Coronary artery (tissue), 2 donors: ENCODE measurements at regions not wholly inside any gene's neighbourhood (a gene's known extent, or its start where the extent isn't known, plus 50 kb on each side); places are given as distances from the start of the nearest gene placed in this dataset.
A peak's percentile ranks its signal among the peaks of the same experiment; 100 is the strongest.

Experiments used
- DNase-seq: peaks from one replicate; pipeline ENCODE4 v3.0.0-alpha.2; 2017; ENCODE audit warnings: low spot score
- H3K27ac ChIP-seq, 2 donors: fragments of 200-600 bp; sonication (generic); one replicate each; pipeline ENCODE4 v1.5.1; 2016 to 2019
- H3K4me3 ChIP-seq: fragments of 200-600 bp; sonication (generic); 2 replicates; pipeline ENCODE4 v1.5.1; 2016; ENCODE audit warnings: mild to moderate bottlenecking, moderate library complexity
- CTCF ChIP-seq: fragments of 200-600 bp; sonication (generic); IDR thresholded peaks from one replicate; pipeline ENCODE4 v1.5.1; 2019; ENCODE audit warnings: antibody characterized with exemption

- peak; percentile 52 for DNase-seq
- TF ChIP-seq CTCF, result no peak
- H3K4me3 ChIP-seq, result no peak overlapping the region
- no peak overlapping the region for H3K27ac ChIP-seq
Measured at GRCh38 chr7:155153676-155154075, 83.6 kb downstream of the HTR5A start.

- no peak for DNase-seq
- Histone ChIP-seq H3K27ac (no peak overlapping the region), H3K4me3 (no peak overlapping the region)
- no peak for TF ChIP-seq CTCF
Measured at GRCh38 chr7:155154586-155154985, 84.5 kb downstream of the HTR5A start.

GRCh38 chr7:155161690-155162089 is 91.6 kb downstream of the HTR5A start:
- Histone ChIP-seq H3K4me3 (no peak overlapping the region), H3K27ac (no peak overlapping the region)
- TF ChIP-seq CTCF, result no peak
- DNase-seq, result peak; percentile 26

GRCh38 chr7:155162422-155162821 is 92.3 kb downstream of the HTR5A start:
- H3K27ac ChIP-seq, result no peak overlapping the region
- no peak for TF ChIP-seq CTCF
- no peak for DNase-seq
- no peak overlapping the region for H3K4me3 ChIP-seq

- no peak for TF ChIP-seq CTCF
- H3K4me3 ChIP-seq, result no peak overlapping the region
- peak; percentile 24 for DNase-seq
- no peak overlapping the region for H3K27ac ChIP-seq
Measured at GRCh38 chr7:155163696-155164095, 93.6 kb downstream of the HTR5A start.

- no peak for DNase-seq
- Histone ChIP-seq H3K27ac (no peak overlapping the region), H3K4me3 (no peak overlapping the region)
- TF ChIP-seq CTCF, result no peak
Measured at GRCh38 chr7:155164316-155164715, 94.2 kb downstream of the HTR5A start.

- H3K4me3 ChIP-seq, result no peak overlapping the region
- no peak for DNase-seq
- H3K27ac ChIP-seq, result no peak overlapping the region
- TF ChIP-seq CTCF, result no peak
Measured at GRCh38 chr7:155166108-155166507, 96.0 kb downstream of the HTR5A start.
